HG03460 (cell line): ENCODE measurements at regions not wholly inside any gene's neighbourhood (a gene's known extent, or its start where the extent isn't known, plus 50 kb on each side); places are given as distances from the start of the nearest gene placed in this dataset.
"Not testable (repeated sequence)": the region's sequence is repeated elsewhere in the genome, so short reads cannot be mapped to it uniquely, and the experiment has no call there.

Experiments used
- ATAC-seq: cut with Tn5 transposase; IDR thresholded peaks from one replicate; pipeline ENCODE4 v1.9.1; 2021; ENCODE audit not compliant: unreplicated experiment

DNA sequence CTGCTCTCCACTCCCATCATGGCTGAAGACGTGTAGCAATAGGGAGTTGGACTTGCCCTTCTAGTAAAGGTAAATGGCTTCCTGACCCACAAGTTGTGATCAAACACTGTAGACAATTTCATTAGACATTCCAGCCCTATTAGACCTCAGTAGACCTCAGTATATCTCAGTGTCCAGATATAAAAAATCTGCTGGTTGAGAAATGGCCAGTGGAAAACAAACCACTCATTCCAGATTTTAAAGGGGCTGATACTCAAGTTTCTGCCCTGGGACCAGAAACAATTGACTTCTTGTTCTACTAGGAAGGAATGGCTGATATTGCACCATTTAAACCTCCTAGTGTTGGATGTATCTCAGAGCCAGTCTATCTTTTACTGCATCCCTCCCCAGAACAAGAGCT lies 613.2 kb downstream of the PDCD6IP start:
- no peak for ATAC-seq

DNA sequence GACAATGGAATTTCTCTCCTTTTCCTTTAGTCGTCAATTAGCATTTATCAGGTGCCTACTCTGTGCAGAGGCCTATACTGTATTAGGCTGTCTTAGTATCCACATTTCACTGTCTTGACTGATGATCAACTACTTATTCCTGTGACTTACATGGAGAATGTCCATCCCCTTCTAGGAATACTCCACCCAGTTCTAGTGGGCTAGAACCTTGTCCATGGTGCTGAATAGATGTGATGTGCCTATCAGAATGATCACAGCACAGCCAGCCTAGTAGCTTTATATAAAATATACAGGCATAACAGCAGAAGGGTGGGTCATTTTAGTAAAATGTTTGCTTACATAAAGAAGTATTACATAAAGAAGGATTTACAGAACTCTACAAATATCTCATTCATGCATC lies 621.4 kb downstream of the PDCD6IP start:
- no peak for ATAC-seq

DNA sequence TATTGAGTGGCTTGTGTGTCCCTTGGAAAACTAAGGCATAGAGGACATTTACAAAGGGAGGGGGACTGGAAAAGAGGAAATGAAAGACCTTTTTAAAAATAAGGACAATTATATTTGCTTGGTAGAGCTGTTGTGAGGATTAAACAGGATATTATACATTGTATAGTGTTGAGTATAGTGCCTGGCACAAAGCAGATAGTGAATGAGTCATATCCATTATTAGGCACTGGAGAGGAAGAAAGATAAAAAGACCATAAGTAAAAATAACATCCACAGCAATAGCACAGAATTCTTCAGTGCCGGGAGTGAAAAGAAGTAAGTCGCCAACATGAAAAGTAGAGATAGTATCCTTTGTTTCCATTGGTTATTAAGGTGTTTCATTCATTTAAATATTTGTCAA lies 623.3 kb downstream of the PDCD6IP start:
- no peak for ATAC-seq

DNA sequence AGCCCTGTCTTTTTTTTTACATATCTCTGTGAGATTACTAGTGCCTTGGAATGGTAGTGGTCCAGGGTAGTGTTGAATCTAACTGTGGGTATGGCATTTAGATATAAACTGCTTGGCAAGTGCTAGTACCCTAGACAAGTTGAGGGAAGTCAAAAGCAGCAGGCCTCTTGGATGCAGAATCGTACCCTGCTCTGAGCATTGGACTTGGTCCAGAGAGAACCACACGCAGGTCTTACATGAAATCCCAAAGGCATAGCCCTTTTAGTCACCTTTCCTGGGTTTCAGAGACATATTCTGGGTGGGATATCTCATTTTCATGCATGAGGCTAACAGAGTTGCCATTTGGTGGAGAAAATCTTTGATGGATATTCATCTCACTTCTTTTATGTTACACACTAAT lies 641.4 kb downstream of the PDCD6IP start:
- ATAC-seq, result no peak

DNA sequence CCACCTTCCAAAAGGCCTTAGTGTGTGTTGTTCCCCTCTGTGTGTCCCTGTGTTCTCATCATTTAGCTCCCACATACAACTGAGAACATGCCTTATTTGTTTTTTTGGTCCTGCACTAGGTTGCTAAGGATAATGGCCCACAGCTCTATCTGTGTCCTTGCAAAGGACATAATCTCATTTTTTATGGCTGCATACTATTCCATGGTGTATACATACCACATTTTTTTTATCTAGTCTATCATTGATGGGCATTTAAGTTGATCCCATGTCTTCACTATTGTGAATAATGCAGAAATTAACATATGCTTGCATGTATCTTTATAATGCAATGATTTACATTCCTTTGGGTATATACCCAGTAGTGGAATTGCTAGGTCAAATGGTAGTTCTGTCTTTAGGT lies 645.7 kb downstream of the PDCD6IP start:
- no peak for ATAC-seq

DNA sequence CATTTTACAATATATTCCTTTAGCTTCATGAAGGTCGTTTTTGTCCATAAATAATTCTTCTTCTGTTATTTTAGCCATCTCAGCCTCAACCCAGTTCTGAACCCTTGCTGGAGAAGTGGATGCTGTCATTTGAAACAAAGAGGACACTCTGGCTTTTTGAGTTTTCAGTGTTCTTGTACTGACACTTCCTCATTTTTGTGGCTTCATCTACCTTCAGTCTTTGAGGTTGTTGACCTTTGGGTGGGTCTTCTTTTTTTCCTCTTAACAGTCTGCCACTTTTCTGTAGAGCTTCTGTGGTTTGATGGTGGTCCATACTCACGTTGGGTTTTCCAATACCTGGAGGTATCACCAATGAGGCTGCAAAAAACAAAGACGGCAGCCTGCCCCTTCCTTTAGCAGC lies 650.9 kb downstream of the PDCD6IP start:
- ATAC-seq, result no peak

DNA sequence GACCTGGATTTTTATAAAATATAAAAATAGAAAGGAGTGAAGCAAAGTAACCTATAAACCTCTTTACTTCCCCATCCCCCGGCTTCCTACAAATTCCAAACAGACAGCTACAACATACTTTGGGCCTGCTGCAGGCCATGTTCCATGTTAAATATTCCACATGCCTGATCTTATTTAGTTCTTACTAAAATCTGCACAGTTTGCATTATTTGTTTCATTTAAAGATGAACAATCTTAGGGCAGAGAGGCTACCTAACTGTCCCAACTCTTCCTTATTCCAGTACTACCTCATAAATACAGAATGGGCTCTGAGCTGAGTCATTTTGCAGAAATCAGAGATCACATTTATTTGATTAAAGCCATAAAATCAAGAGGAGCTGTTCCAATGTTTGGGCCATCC lies 665.0 kb downstream of the PDCD6IP start:
- no peak for ATAC-seq

DNA sequence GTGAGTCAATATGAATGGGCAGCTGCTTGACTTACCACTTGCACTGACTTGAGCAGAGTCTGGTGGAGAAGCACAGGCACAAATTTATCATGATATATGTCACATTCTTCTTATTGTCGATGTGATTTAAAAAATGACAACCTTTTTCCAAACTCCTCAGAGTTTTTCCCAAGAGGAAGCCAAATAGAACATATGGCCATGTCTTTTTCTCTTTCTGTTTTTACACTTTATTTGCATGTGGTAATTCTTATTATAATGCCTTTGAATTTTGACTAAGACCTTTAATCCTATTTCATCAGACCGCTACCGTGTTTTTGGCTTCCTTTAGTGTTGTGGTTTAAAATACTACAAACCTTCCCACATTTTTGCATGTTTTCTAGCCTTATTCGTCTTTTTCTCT lies 666.2 kb downstream of the PDCD6IP start:
- no peak for ATAC-seq

DNA sequence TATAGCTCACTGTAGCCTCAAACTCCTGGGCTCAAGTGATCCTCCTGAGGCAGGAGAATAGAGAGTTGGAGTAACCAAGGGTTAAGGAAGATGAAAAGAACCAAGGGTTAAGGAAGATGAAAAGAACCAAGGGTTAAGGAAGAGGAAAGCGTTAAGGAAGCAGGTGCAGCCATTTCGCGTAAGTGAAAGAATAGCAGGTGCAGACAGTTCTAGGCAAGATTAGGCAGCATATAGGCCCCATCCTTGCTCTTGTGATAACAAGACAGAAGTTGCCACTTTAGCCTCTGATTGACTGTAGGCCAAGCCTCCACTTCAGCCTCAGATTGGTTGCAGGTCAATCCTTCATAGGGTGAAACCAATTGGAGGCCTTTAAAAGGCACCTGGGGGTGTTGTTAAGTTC lies 677.4 kb downstream of the PDCD6IP start:
- no peak for ATAC-seq

DNA sequence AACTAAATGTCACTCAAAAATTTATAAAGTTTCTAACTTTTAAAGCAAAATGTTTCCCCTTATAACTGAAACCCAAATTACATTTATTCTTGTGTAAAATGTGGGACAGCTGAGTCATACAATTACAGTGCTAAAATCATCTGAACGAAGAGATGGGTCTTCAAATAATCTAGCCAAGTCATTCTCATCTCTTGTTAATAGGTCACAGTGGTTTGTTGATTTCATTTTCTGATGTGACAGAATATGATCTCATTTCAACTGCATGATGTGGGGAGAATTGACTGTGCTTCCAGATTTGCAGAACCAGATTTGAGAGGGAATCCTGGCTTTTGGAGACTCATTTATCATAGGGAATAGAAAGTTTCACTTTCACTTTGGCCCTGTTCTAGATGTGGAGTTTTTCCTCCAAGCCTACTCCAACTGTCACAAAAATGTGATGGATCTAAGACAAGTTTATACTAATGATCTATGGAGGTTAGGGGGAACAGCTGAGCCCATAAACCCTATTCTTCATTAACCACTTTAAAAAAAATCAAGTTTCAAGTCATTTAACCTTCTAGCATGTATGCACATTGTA lies 685.0 kb downstream of the PDCD6IP start:
- ATAC-seq, result no peak

DNA sequence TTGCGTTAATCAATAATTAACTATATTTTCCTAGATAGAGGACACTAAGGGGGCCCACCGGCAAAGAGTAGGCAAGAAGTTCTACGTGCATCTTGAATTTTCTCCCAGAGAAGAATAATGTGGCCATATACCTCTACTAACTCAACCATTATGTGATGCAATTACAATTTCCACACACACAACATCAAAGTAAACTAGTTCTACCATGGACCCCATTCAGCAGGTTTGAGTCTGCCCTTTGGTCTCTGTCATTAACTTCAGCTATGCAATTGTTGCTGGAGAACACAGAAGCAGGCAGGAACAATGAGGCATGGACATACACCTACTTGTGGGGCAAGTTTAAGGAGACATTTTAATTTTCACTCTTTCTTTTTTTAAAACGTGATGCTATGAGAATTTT lies 705.9 kb downstream of the PDCD6IP start:
- no peak for ATAC-seq

DNA sequence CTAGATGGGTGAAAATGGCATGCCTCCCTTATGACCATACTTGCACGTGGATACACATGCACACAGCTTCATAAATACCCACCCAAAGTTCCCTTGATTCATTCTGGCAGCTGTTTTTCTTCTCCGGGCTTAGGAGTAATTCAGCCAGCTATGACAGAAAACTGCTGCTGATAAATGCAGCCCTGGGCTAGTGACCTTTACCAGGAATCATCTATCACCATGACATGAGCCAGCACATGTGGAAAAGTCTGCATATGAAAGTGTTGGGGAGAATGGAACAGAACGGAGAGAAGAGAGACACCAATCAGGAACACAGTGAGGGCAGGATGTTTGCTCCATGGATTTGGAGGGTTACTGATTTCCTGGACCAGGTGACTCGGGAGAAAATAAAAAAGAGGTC lies 706.3 kb downstream of the PDCD6IP start:
- no peak for ATAC-seq

DNA sequence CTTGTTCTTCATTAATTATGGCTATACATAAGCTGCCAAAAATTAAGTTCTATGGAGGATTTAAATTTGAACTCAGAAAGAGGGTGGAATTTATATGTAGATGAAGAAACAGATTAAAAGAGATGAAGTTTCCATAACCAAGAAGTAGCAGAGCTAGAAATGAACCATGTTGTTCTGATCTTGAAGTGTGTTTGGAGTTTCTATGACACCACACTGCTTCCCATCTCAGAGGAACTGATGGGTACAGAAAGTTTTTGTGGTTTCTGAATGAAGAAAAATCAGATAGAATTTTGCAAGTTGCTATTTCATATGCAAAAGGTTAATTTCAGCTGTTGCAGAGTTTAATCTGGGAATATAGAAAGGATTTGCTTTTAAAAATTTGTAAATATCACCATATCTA lies 710.3 kb downstream of the PDCD6IP start:
- ATAC-seq, result no peak

DNA sequence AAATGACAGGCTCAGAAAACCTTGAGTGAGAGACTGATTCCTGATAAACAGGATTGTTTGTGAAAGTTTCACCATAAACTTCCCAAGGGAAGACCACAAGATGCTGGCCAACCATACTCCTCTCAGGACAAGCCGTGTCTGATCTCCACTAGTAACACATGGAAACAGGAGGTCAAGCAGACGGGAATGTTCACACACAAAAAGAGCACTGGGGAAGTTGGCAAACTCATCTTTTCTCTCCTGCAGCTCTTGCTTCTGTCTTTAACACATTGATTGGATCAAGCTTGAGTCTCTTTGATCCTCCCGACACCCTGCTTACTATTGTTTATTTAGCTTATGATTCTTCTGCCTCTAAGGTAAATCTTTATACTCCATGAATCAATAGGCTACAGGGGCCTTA lies 713.5 kb downstream of the PDCD6IP start:
- no peak for ATAC-seq

DNA sequence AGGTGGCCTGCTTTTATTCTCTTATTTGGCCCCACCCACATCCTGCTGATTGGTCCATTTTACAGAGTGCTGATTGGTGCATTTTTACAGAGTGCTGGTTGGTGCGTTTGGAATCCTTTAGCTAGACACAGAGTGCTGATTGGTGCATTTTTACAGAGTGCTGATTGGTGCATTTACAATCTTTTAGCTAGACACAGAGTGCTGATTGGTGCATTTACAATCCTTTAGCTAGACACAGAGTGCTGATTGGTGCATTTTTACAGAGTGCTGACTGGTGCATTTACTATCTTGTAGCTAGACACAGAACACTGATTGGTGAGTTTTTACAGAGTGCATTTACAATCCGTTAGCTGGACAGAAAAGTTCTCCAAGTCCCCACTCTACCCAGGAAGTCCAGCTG lies 720.6 kb downstream of the PDCD6IP start:
- not testable (repeated sequence) for ATAC-seq

DNA sequence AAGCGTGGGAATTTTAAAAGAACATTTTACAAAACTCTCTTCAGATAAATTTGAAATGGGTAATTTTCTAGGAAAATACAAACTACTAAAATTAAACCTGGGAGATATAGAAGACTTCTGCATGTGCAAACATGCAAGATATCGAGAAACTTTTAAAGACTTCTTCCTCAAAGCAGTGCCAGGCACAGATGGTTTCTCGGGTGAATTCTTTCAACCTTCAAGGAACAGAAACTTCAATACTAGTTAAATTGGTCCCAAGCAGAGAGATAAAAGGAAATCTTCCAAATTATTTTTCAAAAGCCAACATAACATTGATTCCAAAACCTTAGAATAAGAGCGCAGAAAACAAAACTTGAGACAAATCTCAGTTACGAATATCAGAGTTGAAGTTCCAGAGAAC lies 732.7 kb downstream of the PDCD6IP start:
- ATAC-seq, result no peak

DNA sequence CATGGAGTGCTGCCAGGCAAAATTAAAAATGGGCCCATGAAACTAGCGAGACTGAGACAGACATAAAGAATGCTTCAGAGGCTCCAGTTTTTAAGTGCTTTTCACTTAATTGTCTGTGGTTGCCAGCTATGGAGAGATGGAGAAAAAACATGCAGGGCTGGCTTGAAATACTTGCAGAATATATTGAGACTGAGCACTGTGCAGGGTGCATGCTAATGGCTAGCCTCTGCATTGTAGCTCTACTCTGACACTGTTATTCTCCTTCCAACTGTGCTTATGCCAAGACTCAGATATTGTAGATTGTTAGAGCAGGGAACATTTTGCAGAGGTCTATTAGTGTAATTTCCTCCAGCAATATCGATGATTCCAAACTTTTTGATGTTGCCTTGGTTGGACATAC lies 735.0 kb downstream of the PDCD6IP start:
- no peak for ATAC-seq

DNA sequence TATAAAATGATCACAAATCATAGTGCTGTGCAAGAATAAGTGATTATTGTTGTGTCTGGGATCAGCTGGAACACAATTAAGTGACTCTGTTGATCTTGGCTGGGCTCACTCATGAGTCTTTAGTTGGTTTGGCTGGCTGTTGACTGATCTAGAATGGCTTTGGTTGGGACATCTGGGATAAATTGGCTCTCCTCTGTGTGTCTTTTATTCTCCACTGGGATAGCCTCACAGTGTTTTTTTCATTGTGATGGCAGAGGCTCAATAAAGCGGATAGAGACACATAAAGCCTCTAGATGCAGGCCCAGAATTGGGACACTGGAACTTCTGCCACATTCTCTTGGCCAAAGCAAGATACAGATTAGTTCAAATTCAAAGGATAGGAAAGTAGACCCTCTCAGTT lies 735.6 kb downstream of the PDCD6IP start:
- no peak for ATAC-seq

DNA sequence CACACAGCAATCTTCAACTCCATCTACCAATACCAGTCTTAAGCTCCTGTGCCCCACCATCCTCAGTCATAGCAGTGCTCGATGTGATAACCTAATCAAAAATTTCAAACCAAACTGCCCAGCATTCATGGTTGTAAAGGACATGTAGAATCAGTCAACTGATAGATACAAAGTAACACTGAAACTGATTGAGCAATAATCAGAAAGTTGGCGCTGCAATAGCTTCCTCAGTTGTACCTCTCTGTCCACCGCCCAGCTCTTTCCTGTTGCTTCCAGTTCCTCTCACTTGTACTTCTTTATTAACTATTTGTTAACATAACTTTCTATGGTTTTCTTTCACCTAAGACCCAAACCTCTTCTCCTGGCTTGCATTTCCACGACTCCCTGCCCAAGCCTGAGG lies 745.7 kb downstream of the PDCD6IP start:
- no peak for ATAC-seq

DNA sequence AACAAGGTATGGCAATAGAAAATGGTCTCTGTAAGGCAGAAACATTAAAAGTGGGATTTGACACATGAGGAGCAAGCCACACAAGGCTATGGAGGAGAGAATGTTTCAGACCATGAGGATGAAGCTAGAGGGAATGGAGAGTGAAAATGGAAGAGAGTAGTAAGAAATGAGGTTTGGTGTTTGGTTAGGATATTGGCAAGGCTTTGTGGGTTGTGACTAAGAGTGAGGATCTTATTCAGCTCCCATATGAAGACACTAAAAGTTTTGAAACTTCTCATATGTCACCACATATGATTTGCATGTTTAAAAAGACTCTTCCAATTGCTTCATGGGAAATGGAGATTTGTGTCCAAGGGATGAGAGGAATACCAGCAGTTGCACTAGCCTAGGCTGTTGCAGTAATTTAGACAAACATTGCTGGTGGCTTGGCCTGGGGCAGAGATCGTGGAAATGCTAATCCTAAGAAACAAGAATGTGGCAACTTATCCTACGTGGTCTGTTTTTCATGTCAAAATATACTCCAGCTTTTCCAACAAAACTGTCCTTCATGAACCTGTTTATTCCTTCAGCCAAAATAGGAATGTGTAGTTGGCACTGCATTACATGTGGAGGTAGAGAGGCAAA lies 749.0 kb downstream of the PDCD6IP start:
- ATAC-seq, result no peak

DNA sequence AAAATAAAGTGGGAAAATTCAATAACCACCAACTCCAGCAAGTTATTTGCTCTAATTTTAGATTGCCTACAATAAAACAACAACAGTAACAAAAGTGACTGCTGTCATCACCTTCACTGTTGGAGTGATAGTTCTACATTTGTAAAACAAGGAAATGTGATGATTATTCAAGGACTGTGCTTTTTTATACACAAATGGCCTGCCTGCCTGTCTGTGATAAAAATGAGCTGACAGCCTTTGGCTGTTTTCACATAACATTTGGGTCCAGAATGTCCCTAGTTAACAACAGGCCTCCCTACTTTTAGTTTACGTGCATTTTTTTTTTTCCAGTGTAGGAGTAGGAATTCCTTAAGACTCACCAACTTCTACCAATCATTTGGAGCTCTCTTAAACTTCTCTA lies 768.8 kb downstream of the PDCD6IP start:
- ATAC-seq, result no peak

DNA sequence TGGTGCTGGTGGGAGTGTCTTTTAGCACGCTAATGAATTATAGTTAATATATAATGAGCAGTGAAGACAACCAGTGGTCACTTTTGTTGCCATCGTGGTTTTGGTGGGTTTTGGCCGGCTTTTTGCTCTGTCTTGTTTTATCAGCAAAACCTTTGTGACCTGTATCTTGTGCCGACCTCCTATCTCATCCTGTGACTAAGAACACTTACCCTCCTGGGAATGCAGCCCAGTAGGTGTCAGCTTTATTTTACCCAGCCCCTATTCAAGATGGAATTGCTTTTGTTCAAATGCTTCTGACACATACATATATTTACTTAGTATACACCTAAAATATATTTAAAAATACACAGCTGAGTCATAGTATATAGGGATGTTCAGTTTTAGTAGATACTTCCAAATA lies 770.3 kb downstream of the PDCD6IP start:
- ATAC-seq, result no peak

DNA sequence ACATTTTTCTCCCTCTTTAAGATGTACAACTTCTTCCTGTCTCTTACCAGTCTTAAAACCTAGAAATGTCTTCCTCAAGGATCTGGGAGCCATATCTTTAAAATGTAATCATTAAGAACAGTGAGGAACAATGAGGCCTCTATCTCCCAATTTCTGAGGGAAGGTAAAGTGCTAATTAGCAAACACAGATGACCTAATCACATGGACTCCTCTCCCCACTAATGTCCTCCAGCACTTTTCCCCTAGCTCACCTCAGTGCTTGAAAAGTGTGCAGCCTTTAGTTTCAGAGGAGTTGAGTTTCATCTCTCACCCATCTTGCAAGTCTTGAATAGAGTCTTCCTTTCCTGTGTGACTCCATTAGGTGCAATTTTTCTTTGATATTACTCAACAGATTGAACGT lies 771.0 kb downstream of the PDCD6IP start:
- no peak for ATAC-seq
